ENCODE measurements at regions not wholly inside any gene's neighbourhood (a gene's known extent, or its start where the extent isn't known, plus 50 kb on each side); places are given as distances from the start of the nearest gene placed in this dataset.

DNA sequence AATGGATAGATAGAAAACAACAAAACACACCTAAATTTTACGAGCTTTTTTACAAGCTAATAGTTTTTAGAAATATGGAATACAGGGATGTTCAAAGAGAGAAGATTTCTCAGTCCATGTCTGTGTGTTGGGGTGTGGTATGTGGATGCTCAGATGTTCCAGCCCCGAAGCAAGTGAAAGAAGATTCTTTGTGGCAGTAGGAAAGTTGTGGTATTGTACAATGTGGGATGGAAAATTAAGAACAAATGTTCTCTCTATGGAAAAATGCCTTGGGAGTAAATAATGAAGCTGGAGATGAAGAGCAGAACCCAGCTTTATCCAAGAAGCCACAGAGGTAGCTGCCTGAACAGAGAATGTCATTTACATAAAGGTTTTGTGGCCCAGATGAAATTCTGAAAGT, 150.3 kb upstream of the PRKD1 start:
- Histone ChIP-seq H3K27ac (no peak overlapping the region), H3K36me3 (no peaks in the 10 kb centered on the region), H3K27me3 (no peaks in the 10 kb centered on the region), H3K9me3 (peaks cover 0 to 1% (median 0%) of the 10 kb centered on the region in 4 donors), H3K4me1 (no peaks in the 10 kb centered on the region), H3K4me3 (no peak overlapping the region)
- ATAC-seq (ENCODE audit: low FRiP score in 2 of 2) (no peak), DNase-seq (no peak)
- 69 to 81% methylated on average over 2 of the region's 2 CpGs for WGBS, 2 donors
- TF ChIP-seq, protein P1, sequence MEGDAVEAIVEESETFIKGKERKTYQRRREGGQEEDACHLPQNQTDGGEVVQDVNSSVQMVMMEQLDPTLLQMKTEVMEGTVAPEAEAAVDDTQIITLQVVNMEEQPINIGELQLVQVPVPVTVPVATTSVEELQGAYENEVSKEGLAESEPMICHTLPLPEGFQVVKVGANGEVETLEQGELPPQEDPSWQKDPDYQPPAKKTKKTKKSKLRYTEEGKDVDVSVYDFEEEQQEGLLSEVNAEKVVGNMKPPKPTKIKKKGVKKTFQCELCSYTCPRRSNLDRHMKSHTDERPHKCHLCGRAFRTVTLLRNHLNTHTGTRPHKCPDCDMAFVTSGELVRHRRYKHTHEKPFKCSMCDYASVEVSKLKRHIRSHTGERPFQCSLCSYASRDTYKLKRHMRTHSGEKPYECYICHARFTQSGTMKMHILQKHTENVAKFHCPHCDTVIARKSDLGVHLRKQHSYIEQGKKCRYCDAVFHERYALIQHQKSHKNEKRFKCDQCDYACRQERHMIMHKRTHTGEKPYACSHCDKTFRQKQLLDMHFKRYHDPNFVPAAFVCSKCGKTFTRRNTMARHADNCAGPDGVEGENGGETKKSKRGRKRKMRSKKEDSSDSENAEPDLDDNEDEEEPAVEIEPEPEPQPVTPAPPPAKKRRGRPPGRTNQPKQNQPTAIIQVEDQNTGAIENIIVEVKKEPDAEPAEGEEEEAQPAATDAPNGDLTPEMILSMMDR (IDR thresholded peaks at IDR 0.05), result no peak
- TF ChIP-seq POLR2AphosphoS5 (IDR thresholded peaks at IDR 0.05), result no peak
- no peak for TF ChIP-seq POLR2A (IDR thresholded peaks at IDR 0.05)
- TF ChIP-seq EP300 (IDR thresholded peaks at IDR 0.05), result no peak

- Histone ChIP-seq H3K27me3 (no peaks in the 10 kb centered on the region), H3K4me3 (no peak overlapping the region), H3K4me1 (no peaks in the 10 kb centered on the region), H3K9me3 (no peaks in the 10 kb centered on the region), H3K36me3 (no peaks in the 10 kb centered on the region), H3K27ac (no peak overlapping the region)
- 77 to 84% methylated on average over 8 of the region's 8 CpGs for WGBS, 2 donors
- TF ChIP-seq POLR2A (IDR thresholded peaks at IDR 0.05) (no peak), EP300 (IDR thresholded peaks at IDR 0.05) (no peak), POLR2AphosphoS5 (IDR thresholded peaks at IDR 0.05) (no peak)
- TF ChIP-seq, protein P1 (IDR thresholded peaks at IDR 0.05), result no peak
- DNase-seq (no peak), ATAC-seq (ENCODE audit: low FRiP score in 2 of 2) (no peak)
Measured at GRCh38 chr14:30078811-30079402, 151.3 kb upstream of the PRKD1 start.

DNA sequence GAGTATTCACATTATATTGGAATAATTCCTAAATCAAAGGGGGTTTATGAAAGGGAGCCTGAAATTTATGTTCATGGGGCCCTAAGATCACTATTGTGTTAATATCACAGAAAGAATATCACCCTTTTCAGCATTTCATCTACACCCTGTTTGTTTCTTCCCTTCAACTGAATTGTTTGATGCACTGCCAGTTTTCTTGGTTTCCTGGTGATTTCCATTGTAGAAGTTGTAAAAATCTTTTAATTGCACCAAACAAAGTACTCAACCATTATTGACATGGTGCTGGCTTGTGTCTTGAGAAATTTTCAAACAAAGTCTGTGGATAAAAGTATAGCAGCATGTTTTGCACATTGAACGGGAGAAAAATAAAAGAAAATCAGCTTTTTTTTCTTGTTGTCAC, 154.8 kb upstream of the PRKD1 start:
- H3K36me3 ChIP-seq, result no peaks in the 10 kb centered on the region
- DNase-seq (no peak), ATAC-seq (ENCODE audit: low FRiP score in 2 of 2) (no peak)
- H3K4me1 ChIP-seq, result no peaks in the 10 kb centered on the region
- no peak overlapping the region for H3K4me3 ChIP-seq
- no peaks in the 10 kb centered on the region for H3K9me3 ChIP-seq
- no peaks in the 10 kb centered on the region for H3K27me3 ChIP-seq
- 74 to 76% methylated on average over 1 of the region's 1 CpG for WGBS, 2 donors
- TF ChIP-seq EP300 (IDR thresholded peaks at IDR 0.05), result no peak
- TF ChIP-seq POLR2A (IDR thresholded peaks at IDR 0.05), result no peak
- TF ChIP-seq, protein P1 (IDR thresholded peaks at IDR 0.05), result no peak
- TF ChIP-seq POLR2AphosphoS5 (IDR thresholded peaks at IDR 0.05), result no peak
- H3K27ac ChIP-seq, result no peak overlapping the region

GRCh38 chr14:30084811-30085210, 157.2 kb upstream of the PRKD1 start:
- H3K36me3 ChIP-seq, result no peaks in the 10 kb centered on the region
- 75 to 80% methylated on average over 3 of the region's 3 CpGs for WGBS, 2 donors
- no peak overlapping the region for H3K27ac ChIP-seq
- no peaks in the 10 kb centered on the region for H3K27me3 ChIP-seq
- H3K4me3 ChIP-seq, result no peak overlapping the region
- no peak for DNase-seq
- peaks cover 0 to 3% (median 0%) of the 10 kb centered on the region in 4 donors for H3K9me3 ChIP-seq
- TF ChIP-seq POLR2A (IDR thresholded peaks at IDR 0.05) (no peak), EP300 (IDR thresholded peaks at IDR 0.05) (no peak), POLR2AphosphoS5 (IDR thresholded peaks at IDR 0.05) (no peak)
- TF ChIP-seq, protein P1 (IDR thresholded peaks at IDR 0.05), result no peak
- no peaks in the 10 kb centered on the region for H3K4me1 ChIP-seq
- ATAC-seq (ENCODE audit: low FRiP score in 2 of 2), result no peak

GRCh38 chr14:30085943-30086342, 158.3 kb upstream of the PRKD1 start:
- TF ChIP-seq EP300 (IDR thresholded peaks at IDR 0.05) (no peak), POLR2A (IDR thresholded peaks at IDR 0.05) (no peak), POLR2AphosphoS5 (IDR thresholded peaks at IDR 0.05) (no peak)
- TF ChIP-seq, protein P1 (IDR thresholded peaks at IDR 0.05), result no peak
- Histone ChIP-seq H3K27me3 (no peaks in the 10 kb centered on the region), H3K36me3 (no peaks in the 10 kb centered on the region), H3K9me3 (peaks cover 0 to 6% (median 3%) of the 10 kb centered on the region in 4 donors), H3K27ac (no peak overlapping the region), H3K4me3 (no peak overlapping the region), H3K4me1 (no peaks in the 10 kb centered on the region)
- ATAC-seq (ENCODE audit: low FRiP score in 2 of 2) (no peak), DNase-seq (no peak)
- 81 to 87% methylated on average over 3 of the region's 3 CpGs for WGBS, 2 donors

Data from upper lobe of left lung (tissue), 6 donors.